ENCODE measurements at regions not wholly inside any gene's neighbourhood (a gene's known extent, or its start where the extent isn't known, plus 50 kb on each side); places are given as distances from the start of the nearest gene placed in this dataset.

DNA sequence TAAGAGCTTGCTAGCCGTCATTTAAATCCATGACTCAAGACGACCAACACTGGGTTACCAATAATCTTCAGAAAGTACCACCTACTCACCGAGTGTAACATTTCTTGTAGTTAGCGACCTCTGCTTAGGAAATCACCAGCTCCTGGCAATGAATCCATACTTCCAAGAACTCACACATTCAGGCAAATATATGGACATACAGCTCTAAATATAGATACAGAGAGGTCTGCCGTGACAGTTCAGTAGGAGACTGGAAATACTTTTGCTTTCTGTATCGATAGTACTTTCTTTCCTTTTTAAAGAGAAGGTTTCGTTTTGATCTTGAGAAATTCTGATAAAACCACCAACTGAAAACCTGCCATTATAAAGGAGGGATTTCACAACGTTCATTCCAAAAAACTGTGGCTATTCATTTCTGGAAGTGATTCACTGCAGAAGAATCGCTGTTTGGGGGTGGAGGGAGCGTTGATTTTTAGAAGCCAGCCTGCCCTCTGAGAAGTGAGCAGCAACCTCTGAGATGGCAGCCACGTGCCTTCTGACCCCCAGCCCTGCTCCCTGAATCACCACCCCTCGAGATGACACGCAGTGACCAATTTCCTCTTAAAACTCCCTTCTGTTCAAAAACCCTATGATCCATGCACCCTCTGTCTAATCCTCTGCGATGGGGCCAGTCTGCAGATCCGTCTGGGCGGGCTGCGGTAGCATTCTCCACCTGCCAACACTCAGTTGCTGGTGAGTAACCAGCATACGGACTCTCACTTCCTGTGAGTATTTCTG lies 179.0 kb upstream of the KLF14 start:
- DNase-seq (ENCODE audit: low spot score), result peak; percentile 81

GRCh38 chr7:130913639-130914553 lies 179.9 kb upstream of the KLF14 start:
- no peak for DNase-seq (ENCODE audit: low spot score)

GRCh38 chr7:130914554-130915294 lies 180.7 kb upstream of the KLF14 start:
- no peak for DNase-seq (ENCODE audit: low spot score)

GRCh38 chr7:130917669-130918128 lies 183.7 kb upstream of the KLF14 start:
- DNase-seq (ENCODE audit: low spot score), result no peak

- no peak for DNase-seq (ENCODE audit: low spot score)
Observed at GRCh38 chr7:130918129-130919052, 184.4 kb upstream of the KLF14 start.

DNA sequence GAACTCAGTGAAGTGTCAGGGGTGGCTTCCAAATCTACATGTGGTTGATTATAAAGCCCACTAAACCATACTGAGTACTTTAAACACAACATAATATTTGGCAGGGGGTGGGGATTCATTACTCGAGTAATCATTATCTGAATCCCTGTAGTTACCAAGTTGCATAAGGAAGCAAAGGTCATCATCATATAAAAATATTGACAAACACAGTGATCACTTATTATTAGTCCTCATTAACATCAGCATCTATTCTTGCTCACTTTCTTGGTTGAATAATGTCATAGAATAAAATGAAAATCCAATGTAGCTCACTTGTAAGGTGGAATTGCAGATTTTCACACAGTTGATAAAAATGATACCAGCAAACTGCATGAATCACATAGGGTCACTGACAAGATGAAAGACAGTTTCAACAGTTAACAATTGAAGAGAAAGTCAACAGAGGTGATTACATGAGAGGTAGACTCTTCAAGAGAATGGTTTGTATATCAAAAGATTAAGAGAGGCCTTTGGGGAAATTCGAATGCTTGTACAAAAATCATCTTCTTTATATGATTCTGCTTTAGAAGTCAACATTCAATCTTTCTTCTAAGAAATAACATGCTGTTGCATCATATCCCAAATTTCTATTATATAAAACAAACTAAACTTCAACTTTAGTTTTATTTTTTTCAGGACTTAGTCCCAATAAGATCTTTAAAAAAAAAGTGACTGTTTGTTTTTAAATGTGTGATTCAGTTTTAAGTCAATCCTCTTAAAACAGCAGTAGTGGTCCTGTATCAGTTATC lies 185.5 kb upstream of the KLF14 start:
- no peak for DNase-seq (ENCODE audit: low spot score)

GRCh38 chr7:130920122-130920521 lies 186.1 kb upstream of the KLF14 start:
- DNase-seq (ENCODE audit: low spot score), result no peak

DNA sequence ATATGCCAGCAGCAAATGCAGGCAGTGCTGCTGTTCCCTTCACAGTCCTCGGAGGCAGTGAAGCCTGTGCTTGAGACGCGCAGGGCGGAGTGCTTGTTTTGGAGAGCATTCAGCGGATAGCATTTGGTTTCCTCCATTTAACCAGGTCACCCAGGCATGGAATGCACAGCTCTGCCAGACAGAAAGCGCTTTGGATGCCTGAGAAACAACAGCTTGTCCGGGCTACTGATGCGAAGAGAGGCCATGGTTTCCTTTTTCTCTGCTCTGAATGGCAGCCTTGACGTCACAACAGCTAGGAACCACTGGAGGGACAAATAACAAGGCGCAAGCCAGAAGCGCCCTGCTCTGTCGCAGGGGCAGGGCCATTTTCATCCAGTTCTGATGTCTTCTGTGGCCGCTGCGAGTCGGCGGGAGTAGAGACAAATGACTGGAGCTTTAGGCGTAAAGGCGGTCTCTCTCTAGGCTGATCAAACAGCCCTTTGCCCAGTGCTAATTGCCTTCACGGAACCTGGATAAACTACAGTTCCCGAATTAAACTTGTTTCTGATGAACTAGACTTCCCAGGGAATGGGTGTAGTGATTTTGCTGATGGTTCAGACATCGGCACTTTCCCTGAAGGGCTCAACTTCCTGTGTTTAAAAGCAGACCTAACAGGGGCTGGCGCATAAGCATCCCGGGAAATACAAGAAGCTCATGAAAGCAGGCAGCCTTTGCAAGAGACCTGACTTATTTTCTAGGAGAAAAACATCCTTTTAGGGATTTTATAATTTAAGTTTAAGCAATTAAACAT lies 187.6 kb upstream of the KLF14 start:
- peak; percentile 40 for DNase-seq (ENCODE audit: low spot score)

GRCh38 chr7:130922206-130923112 lies 188.5 kb upstream of the KLF14 start:
- no peak for DNase-seq (ENCODE audit: low spot score)

- no peak for DNase-seq (ENCODE audit: low spot score)
Observed at GRCh38 chr7:130923365-130923764, 189.4 kb upstream of the KLF14 start.

- DNase-seq (ENCODE audit: low spot score), result no peak
Observed at GRCh38 chr7:130923930-130924329, 189.9 kb upstream of the KLF14 start.

DNA sequence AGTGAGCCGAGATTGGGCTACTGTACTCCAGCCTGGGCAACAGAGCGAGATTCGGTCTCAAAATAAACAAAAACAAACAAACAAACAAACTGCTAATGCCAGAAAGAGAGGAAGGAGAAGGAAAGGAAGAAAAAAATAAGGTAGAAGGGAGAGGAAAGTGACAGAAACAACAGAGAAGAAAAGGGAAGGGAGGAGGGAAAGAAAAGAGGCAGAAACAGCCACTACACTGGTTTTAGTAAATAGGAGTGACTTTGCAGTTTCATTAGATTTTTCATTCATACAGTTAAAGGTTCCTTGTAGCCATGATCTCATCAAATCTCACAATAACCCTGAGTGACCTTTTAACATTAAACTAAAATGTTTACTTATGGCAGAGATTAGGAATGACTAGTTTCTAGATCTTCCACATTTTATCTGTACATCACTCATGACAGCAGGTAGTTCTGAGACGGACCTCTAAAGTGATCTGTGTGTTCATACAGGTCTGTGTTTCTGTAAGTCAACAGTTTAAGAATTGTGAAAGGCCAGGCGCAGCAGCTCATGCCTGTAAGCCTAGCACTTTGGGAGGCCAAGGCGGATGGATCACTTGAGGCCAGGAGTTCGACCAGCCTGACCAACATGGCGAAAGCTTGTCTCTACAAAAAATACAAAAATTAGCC lies 191.3 kb upstream of the KLF14 start:
- no peak for DNase-seq (ENCODE audit: low spot score)

DNA sequence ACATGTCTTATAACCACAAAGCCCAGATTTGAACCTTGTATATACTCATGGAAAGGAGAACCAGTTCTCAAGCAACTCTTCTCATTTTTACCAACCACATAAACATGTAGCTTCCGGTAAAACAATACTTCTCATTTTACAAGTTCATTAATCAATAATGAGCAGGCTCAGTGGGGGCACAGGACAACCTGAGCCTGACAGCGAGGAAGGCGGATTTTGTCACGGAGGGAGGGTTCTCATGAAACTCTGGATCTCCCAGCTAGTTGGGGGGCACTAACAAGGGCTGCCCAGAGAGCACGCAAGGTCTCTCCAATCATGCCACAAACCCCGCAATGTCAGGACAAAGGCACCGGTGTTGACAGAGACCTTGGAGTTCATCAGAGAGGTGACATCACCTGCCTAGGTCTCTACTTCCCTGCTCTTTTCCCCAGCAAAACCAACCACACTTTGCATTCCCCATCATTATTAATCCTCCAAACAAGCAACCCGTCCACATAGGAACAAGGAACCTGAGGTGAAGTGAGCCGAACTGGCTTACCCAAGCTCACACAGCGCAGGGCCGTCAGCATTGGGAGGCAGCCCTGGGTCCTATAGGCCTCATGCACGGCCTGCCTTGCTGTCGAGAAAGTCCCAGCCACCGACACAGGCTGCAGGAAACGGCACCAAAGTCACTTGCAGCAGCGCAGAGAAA lies 192.1 kb upstream of the KLF14 start:
- DNase-seq (ENCODE audit: low spot score), result no peak

DNA sequence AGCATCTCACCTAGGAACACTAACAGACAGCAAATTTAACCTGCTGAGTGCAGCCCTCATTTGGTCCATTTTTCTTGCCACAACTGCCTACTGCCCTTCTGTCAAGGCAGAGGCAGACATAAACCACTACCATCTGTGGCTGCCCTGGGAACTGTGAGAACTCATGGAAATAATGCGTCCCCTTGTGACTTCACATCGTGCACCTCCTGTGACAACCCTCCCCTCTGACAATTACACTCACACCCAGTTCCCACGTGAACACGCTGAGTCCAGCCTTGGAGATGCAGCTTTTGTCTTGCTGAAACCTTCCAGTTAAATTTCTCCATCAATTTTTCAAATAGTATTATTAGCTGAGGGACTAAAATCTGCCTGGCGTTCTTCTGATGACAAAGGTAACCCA lies 193.1 kb upstream of the KLF14 start:
- DNase-seq (ENCODE audit: low spot score), result no peak

GRCh38 chr7:130927564-130927963 lies 193.6 kb upstream of the KLF14 start:
- no peak for DNase-seq (ENCODE audit: low spot score)

GRCh38 chr7:130929896-130930659 lies 196.1 kb upstream of the KLF14 start:
- no peak for DNase-seq (ENCODE audit: low spot score)

DNA sequence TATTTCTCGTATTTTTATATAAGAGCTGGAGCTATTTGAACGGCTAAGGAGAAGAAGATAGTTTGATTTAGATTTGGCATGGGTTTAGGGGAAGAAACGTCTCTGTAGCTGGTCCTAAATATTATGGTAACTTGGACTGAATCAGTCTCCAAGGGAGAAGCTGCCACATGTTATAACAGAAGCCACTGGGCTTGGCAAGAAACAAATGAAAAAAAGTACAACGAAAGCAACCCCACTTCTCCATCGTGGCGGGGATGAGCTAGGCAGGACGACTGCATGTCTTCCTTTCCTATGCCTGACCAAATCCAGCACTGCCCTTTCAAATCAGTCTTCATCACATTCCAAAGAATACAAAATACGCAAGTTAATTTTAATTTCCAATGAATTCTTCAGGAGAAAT lies 196.7 kb upstream of the KLF14 start:
- no peak for DNase-seq (ENCODE audit: low spot score)

Measured in AG08395 (cell line).